Heart right ventricle (tissue), 16 donors: ENCODE measurements at regions not wholly inside any gene's neighbourhood (a gene's known extent, or its start where the extent isn't known, plus 50 kb on each side); places are given as distances from the start of the nearest gene placed in this dataset.

ENCODE experiments used
- ATAC-seq, 8 donors: fragments of 200-7000 bp; cut with Tn5 transposase; one replicate each; pipeline ENCODE4 v1.9.1; 2020; ENCODE audit warnings: mild to moderate bottlenecking in 8 of 8, moderate library complexity in 8 of 8, moderate number of reproducible peaks in 1 of 8
- DNase-seq, 2 donors: peaks; one replicate each; pipeline ENCODE4 v3.0.0-alpha.2; 2020
- H3K27ac ChIP-seq, 10 donors: fragments of 200-600 bp; sonication (generic) in 2 of 10; one replicate each; pipeline versions ENCODE4 v1.5.0 to v1.8.0; 2020 to 2022; ENCODE audit warnings: mild to moderate bottlenecking in 3 of 10
- H3K27me3 ChIP-seq, 7 donors: fragments of 200-600 bp; one replicate each; pipeline ENCODE4 v1.8.0; 2021 to 2022; ENCODE audit warnings: mild to moderate bottlenecking in 2 of 7
- H3K36me3 ChIP-seq, 9 donors: fragments of 200-600 bp; sonication (generic) in 1 of 9; one replicate each; pipeline versions ENCODE4 v1.5.0 to v1.8.0; 2020 to 2022; ENCODE audit warnings: mild to moderate bottlenecking in 2 of 9
- H3K4me1 ChIP-seq, 9 donors: fragments of 200-600 bp; sonication (generic) in 1 of 9; one replicate each; pipeline versions ENCODE4 v1.5.0 to v1.8.0; 2020 to 2022; ENCODE audit warnings: mild to moderate bottlenecking in 4 of 9
- H3K4me3 ChIP-seq, 10 donors: fragments of 200-600 bp; sonication (generic) in 2 of 10; one replicate each; pipeline versions ENCODE4 v1.5.0 to v1.8.0; 2020 to 2022; ENCODE audit warnings: mild to moderate bottlenecking in 7 of 10, moderate library complexity in 2 of 10
- H3K9me3 ChIP-seq, 11 donors: fragments of 200-600 bp in 10 of 11; sonication (generic) in 2 of 11; one replicate each; pipeline versions ENCODE4 v1.5.0 to v1.8.0; 2013 to 2022; ENCODE audit warnings: mild to moderate bottlenecking in 2 of 11, control low read depth in 1 of 11, moderate library complexity in 1 of 11
- WGBS, 2 donors: extraction: QIAGEN DNeasy Blood & Tissue Kit; methylation state at CpG; one replicate each; pipeline ENCODE4 v1.1.7; 2013; ENCODE audit warnings: inconsistent platforms in 1 of 2; 5-methylcytosine and 5-hydroxymethylcytosine counted together
- intact Hi-C, 10 donors: fragments of 100-400 bp; cut with DNase I; formaldehyde crosslinking; loops; one replicate each; pipeline versions ENCODE4 v1.11.1 to v1.14.2; 2022
- TF ChIP-seq, protein P1 (sequence below), 9 donors: fragments of 200-600 bp; sonication (generic) in 2 of 9; IDR thresholded peaks; one replicate each; pipeline versions ENCODE4 v1.5.0 to v1.8.0; 2021 to 2022; ENCODE audit warnings: antibody characterized with exemption in 9 of 9, mild to moderate bottlenecking in 5 of 9, moderate library complexity in 1 of 9
- donor health status: Arrhythmogenic right ventricular cardiomyopathy.
- donor health status: ischemic (EF 13 %, LVEDD 7.1; RV severe dilation, severe dysfunction).
- donor health status: healthy with polysubstance abuse.
- donor health status: DM: no; HTN: yes; CAD: no.
- donor health status: DM: no; HTN: no; CAD: no.
- donor health status: ischemic (EF 25% LVEDD 6.9; RV normal size, moderate dysfunction).
- donor health status: ischemic (EF 25% LVEDD 5.7; RV mildly dilated, moderate dysfunction).
- donor health status: healthy.
- donor health status: DM: yes; HTN: yes; CAD: no.
- donor health status: Ischemic cardiomyopathy.
- donor health status: ischemic (EF 35%, LVEDD 5.7; RV mildly dilated, moderate dysfunction).
- donor health status: nonischemic (EF 11% LVEDD 7.7; RV severe dilation, severe dysfunction).
- donor health status: DM: yes; HTN: yes; CAD: no.
- donor health status: PGD.
- donor health status: ischemic (EF 29% LVEDD 5.4; RV normal size, mild dysfunction).
- donor health status: nonischemic (EF 23%, LVEDD 6.1; RV moderate dilation, normal function).

DNA sequence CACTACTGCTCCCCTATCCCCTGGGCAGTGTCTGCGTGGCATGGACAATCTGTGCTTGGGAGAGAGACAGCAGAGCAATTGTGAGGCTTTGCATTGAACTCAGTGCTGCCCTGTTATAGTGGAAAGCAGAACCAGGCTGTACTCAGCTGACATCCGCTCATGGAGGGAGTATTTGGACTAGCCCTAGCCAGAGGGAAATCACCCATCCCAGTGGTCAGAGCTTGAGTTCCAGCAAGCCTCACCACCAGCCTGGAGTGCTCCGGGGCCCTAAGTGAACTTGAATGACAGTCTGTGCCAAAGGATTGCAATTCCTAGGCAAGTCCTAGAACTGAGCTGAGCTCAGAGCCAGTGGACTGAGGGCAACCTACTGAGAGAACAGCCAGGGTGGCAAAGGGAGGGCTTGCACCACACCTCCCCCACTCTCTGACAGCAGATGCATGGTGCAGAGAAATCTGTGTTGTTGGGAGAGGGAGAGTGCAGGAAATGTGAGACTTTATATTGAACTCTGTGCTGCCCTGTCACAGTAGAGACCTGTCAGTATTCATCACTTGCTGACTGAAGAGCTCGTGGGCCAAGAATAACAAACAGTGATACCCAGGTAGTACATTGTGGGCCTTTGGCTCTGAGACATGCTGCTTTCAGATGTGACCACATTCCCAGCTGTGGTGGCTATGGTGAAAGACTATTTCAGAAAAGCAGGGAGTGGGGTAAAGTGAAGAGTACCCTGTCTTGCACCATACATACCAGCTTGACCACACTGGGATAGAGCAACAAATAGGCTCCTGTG, 107.7 kb upstream of the SLC5A9 start:
- Histone ChIP-seq H3K9me3 (peaks cover 0 to 15% (median 4%) of the 10 kb centered on the region in 11 donors), H3K4me1 (no peaks in the 10 kb centered on the region), H3K27me3 (peaks cover 0 to 6% (median 0%) of the 10 kb centered on the region in 7 donors), H3K36me3 (no peaks in the 10 kb centered on the region), H3K4me3 (no peak overlapping the region), H3K27ac (no peak overlapping the region)
- ATAC-seq (peak in 1 of 8 donors; percentile 31), DNase-seq (no peak)
- TF ChIP-seq, protein P1, sequence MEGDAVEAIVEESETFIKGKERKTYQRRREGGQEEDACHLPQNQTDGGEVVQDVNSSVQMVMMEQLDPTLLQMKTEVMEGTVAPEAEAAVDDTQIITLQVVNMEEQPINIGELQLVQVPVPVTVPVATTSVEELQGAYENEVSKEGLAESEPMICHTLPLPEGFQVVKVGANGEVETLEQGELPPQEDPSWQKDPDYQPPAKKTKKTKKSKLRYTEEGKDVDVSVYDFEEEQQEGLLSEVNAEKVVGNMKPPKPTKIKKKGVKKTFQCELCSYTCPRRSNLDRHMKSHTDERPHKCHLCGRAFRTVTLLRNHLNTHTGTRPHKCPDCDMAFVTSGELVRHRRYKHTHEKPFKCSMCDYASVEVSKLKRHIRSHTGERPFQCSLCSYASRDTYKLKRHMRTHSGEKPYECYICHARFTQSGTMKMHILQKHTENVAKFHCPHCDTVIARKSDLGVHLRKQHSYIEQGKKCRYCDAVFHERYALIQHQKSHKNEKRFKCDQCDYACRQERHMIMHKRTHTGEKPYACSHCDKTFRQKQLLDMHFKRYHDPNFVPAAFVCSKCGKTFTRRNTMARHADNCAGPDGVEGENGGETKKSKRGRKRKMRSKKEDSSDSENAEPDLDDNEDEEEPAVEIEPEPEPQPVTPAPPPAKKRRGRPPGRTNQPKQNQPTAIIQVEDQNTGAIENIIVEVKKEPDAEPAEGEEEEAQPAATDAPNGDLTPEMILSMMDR (IDR thresholded peaks at IDR 0.05): no peak
- 69 to 81% methylated on average over 4 of the region's 4 CpGs for WGBS, 2 donors
- intact Hi-C loops: no loop called here

DNA sequence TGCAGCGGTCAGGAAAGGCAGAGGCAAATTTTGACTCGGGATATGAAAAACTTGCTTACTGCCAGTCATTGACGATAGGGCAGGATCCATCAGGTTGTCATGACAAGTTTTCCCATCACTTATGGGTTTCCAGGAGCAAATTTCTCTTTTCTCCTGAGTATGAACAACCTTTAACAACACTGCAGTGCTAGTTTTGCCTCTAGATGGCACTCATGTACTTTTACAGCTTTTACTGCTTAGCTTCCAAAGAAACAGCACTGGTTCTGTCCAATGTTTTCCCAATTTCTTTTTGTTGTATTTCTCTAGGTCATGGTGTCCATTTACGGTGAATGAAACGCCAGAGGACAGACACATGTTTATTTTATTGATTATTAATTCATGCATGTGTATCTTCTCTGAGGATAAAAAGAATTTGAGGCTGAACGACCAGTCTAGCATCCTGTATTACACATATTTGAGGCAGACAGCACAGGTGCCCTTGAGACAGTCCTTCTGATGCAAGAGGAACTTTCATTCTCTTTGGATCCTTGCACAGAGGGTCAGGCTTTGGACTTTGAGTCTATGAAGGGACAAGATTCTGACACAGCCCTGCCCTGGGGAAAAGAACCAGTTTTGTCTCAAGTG, 112.3 kb upstream of the TRABD2B start:
- Histone ChIP-seq H3K4me3 (no peak overlapping the region), H3K9me3 (no peaks in the 10 kb centered on the region), H3K27me3 (peaks cover 0 to 7% (median 0%) of the 10 kb centered on the region in 7 donors), H3K27ac (no peak overlapping the region), H3K4me1 (no peaks in the 10 kb centered on the region), H3K36me3 (no peaks in the 10 kb centered on the region)
- TF ChIP-seq, protein P1 (IDR thresholded peaks at IDR 0.05): peak; percentile 59 to 88 (median 83)
- ATAC-seq: peak in 4 of 8 donors; percentile 54 to 71 (median 60)
- DNase-seq: peak in 1 of 2 donors; percentile 34
- WGBS, 2 donors: 17 to 18% methylated on average over 6 of the region's 6 CpGs
- intact Hi-C loops: loop anchor here (1.0 to 10.0 kb wide), 12 partner anchors 91 to 1648 kb away; no protein-coding TSS in a partner anchor

DNA sequence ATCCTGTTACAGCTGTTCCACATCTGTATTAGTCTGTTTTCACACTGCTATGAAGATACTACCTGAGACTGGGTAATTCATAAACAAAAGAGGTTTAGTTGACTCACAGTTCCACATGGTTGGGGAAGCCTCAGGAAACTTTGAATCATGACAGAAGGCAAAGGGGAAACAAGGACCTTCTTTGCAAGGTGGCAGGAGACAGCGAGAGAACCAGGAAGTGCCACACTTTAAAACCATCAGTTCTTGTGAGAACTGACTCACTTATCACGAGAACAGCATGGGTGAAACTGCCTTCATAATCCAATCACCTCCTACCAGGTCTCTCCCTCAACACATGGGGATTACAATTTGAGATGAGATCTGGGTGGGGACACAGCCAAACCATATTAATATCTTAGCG, 110.3 kb upstream of the TRABD2B start:
- no peak overlapping the region for H3K27ac ChIP-seq
- no peaks in the 10 kb centered on the region for H3K4me1 ChIP-seq
- ATAC-seq (no peak), DNase-seq (no peak)
- no peak overlapping the region for H3K4me3 ChIP-seq
- no peaks in the 10 kb centered on the region for H3K9me3 ChIP-seq
- intact Hi-C loops: loop anchor here in 7 of 10 donors (2.0 to 10.0 kb wide), 7 partner anchors 95 to 1650 kb away; no protein-coding TSS in a partner anchor
- peaks cover 0 to 6% (median 0%) of the 10 kb centered on the region in 7 donors for H3K27me3 ChIP-seq
- TF ChIP-seq, protein P1 (IDR thresholded peaks at IDR 0.05): no peak
- no peaks in the 10 kb centered on the region for H3K36me3 ChIP-seq
- WGBS, 2 donors: 71 to 76% methylated on average over 3 of the region's 3 CpGs

- H3K4me3 ChIP-seq: no peak overlapping the region
- no peak for DNase-seq
- ATAC-seq: no peak
- TF ChIP-seq, protein P1 (IDR thresholded peaks at IDR 0.05): no peak
- WGBS, 2 donors: 96 to 97% methylated on average over 2 of the region's 2 CpGs
- H3K27me3 ChIP-seq: peaks cover 0 to 6% (median 0%) of the 10 kb centered on the region in 7 donors
- no peaks in the 10 kb centered on the region for H3K9me3 ChIP-seq
- H3K36me3 ChIP-seq: no peaks in the 10 kb centered on the region
- intact Hi-C loops: loop anchor here in 7 of 10 donors (2.0 to 10.0 kb wide), 7 partner anchors 96 to 1651 kb away; no protein-coding TSS in a partner anchor
- H3K27ac ChIP-seq: no peak overlapping the region
- no peaks in the 10 kb centered on the region for H3K4me1 ChIP-seq
Observed at GRCh38 chr1:48106049-48106448, 108.9 kb upstream of the TRABD2B start.
